ENCODE measurements at regions not wholly inside any gene's neighbourhood (a gene's known extent, or its start where the extent isn't known, plus 50 kb on each side); places are given as distances from the start of the nearest gene placed in this dataset.

DNA sequence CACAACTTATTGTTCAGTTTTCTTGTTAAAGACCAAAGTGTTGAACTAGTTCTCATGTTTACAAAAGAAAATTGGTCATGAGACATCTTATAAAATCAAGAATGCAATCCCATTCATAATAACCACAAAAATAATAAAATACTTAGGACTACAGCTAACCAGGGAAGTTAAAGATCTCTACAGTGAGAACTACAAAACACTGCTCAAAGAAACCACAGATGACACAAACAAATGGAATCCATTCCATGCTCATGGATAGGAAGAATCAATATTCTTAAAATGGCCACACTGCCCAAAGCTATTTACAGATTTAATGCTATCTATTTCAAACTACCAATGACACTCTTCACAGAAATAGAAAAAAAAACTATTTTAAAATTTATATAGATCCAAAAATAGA, 1354.8 kb upstream of the CDH2 start:
- H3K4me2 ChIP-seq (ENCODE audit: control insufficient read depth, extremely low read depth, insufficient read depth, low read depth, low read length), result no peak overlapping the region
- dilution Hi-C loops (cut with MboI; ENCODE audit: extremely low pct_ligation_motif_present, low sequenced_read_pairs), result no loop called here
- no peaks in the 10 kb centered on the region for H3K4me1 ChIP-seq (ENCODE audit: control insufficient read depth, extremely low read depth, insufficient read depth, low read length)
- H3K9me3 ChIP-seq (ENCODE audit: control insufficient read depth, low read depth, low read length), result no peaks in the 10 kb centered on the region
- no peak overlapping the region for H3K4me3 ChIP-seq (ENCODE audit: control insufficient read depth in 2 of 3, extremely low read depth in 1 of 3, insufficient read depth in 2 of 3, low read depth in 1 of 3, low read length in 3 of 3)
- H3K36me3 ChIP-seq (ENCODE audit: control insufficient read depth in 2 of 2, extremely low read depth in 1 of 2, insufficient read depth in 2 of 2, low read length in 2 of 2), result no peaks in the 10 kb centered on the region
- no peaks in the 10 kb centered on the region for H3K9me1 ChIP-seq (ENCODE audit: control insufficient read depth, extremely low read depth, insufficient read depth, low read length)
- no peaks in the 10 kb centered on the region for H3K27me3 ChIP-seq (ENCODE audit: control insufficient read depth, extremely low read depth, insufficient read depth, low read length)
- no peak overlapping the region for H3K9ac ChIP-seq (ENCODE audit: control insufficient read depth, extremely low read depth, insufficient read depth, low read length)
- TF ChIP-seq EZH2 (IDR thresholded peaks at IDR 0.05; ENCODE audit: low read length), result no peak
- TF ChIP-seq, protein P1, sequence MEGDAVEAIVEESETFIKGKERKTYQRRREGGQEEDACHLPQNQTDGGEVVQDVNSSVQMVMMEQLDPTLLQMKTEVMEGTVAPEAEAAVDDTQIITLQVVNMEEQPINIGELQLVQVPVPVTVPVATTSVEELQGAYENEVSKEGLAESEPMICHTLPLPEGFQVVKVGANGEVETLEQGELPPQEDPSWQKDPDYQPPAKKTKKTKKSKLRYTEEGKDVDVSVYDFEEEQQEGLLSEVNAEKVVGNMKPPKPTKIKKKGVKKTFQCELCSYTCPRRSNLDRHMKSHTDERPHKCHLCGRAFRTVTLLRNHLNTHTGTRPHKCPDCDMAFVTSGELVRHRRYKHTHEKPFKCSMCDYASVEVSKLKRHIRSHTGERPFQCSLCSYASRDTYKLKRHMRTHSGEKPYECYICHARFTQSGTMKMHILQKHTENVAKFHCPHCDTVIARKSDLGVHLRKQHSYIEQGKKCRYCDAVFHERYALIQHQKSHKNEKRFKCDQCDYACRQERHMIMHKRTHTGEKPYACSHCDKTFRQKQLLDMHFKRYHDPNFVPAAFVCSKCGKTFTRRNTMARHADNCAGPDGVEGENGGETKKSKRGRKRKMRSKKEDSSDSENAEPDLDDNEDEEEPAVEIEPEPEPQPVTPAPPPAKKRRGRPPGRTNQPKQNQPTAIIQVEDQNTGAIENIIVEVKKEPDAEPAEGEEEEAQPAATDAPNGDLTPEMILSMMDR (optimal IDR thresholded peaks at IDR 0.05 in 1 of 3, IDR thresholded peaks at IDR 0.05 in 1 of 3, conservative IDR thresholded peaks at IDR 0.05 in 1 of 3; ENCODE audit: extremely low read depth in 1 of 3, insufficient read depth in 2 of 3, low read length in 3 of 3), result no peak
- no peak for DNase-seq (ENCODE audit: low read depth, low spot score)
- H3K79me2 ChIP-seq (ENCODE audit: control insufficient read depth, insufficient read depth, low read length), result no peaks in the 10 kb centered on the region
- no peak overlapping the region for H3K27ac ChIP-seq (ENCODE audit: control insufficient read depth, insufficient read depth, low read length)
- no peaks in the 10 kb centered on the region for H4K20me1 ChIP-seq (ENCODE audit: control insufficient read depth, extremely low read depth, insufficient read depth, low read length)
- no peak overlapping the region for H2AFZ ChIP-seq (ENCODE audit: control insufficient read depth, low read length)
- FAIRE-seq, result no peak

DNA sequence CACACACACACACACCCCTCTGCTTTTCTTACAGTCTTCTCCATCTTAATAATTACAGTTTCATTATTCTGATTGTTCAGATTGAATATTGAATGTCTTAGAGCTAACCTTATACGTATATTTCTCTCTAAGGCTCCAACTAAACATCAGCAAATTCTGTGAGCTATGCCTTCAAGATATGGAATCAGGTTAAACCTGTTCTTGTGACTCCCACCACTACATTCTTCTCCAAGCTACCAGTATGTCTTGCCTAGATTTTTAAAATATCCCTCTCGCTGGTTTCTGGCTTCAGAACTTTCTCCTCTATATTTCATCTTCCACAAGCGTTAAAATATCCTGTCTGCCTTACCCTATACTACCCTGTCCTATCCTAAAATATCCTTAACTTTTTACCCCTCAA, 1346.4 kb upstream of the CDH2 start:
- H3K9me3 ChIP-seq (ENCODE audit: control insufficient read depth, low read depth, low read length), result no peaks in the 10 kb centered on the region
- H3K27me3 ChIP-seq (ENCODE audit: control insufficient read depth, extremely low read depth, insufficient read depth, low read length), result no peaks in the 10 kb centered on the region
- no peaks in the 10 kb centered on the region for H3K79me2 ChIP-seq (ENCODE audit: control insufficient read depth, insufficient read depth, low read length)
- H3K4me1 ChIP-seq (ENCODE audit: control insufficient read depth, extremely low read depth, insufficient read depth, low read length), result no peaks in the 10 kb centered on the region
- no peak overlapping the region for H3K4me3 ChIP-seq (ENCODE audit: control insufficient read depth in 2 of 3, extremely low read depth in 1 of 3, insufficient read depth in 2 of 3, low read depth in 1 of 3, low read length in 3 of 3)
- DNase-seq (ENCODE audit: low read depth, low spot score), result no peak
- no peak overlapping the region for H3K9ac ChIP-seq (ENCODE audit: control insufficient read depth, extremely low read depth, insufficient read depth, low read length)
- no peaks in the 10 kb centered on the region for H3K36me3 ChIP-seq (ENCODE audit: control insufficient read depth in 2 of 2, extremely low read depth in 1 of 2, insufficient read depth in 2 of 2, low read length in 2 of 2)
- no peak overlapping the region for H3K4me2 ChIP-seq (ENCODE audit: control insufficient read depth, extremely low read depth, insufficient read depth, low read depth, low read length)
- TF ChIP-seq, protein P1 (optimal IDR thresholded peaks at IDR 0.05 in 1 of 3, IDR thresholded peaks at IDR 0.05 in 1 of 3, conservative IDR thresholded peaks at IDR 0.05 in 1 of 3; ENCODE audit: extremely low read depth in 1 of 3, insufficient read depth in 2 of 3, low read length in 3 of 3), result no peak
- TF ChIP-seq EZH2 (IDR thresholded peaks at IDR 0.05; ENCODE audit: low read length), result no peak
- H2AFZ ChIP-seq (ENCODE audit: control insufficient read depth, low read length), result peak overlapping the region; percentile 43
- FAIRE-seq, result no peak
- H4K20me1 ChIP-seq (ENCODE audit: control insufficient read depth, extremely low read depth, insufficient read depth, low read length), result no peaks in the 10 kb centered on the region
- dilution Hi-C loops (cut with MboI; ENCODE audit: extremely low pct_ligation_motif_present, low sequenced_read_pairs), result no loop called here
- H3K27ac ChIP-seq (ENCODE audit: control insufficient read depth, insufficient read depth, low read length), result no peak overlapping the region
- no peaks in the 10 kb centered on the region for H3K9me1 ChIP-seq (ENCODE audit: control insufficient read depth, extremely low read depth, insufficient read depth, low read length)

All from keratinocyte (primary cell).